Breast epithelium (tissue), 4 donors: ENCODE measurements at regions not wholly inside any gene's neighbourhood (a gene's known extent, or its start where the extent isn't known, plus 50 kb on each side); places are given as distances from the start of the nearest gene placed in this dataset.

Experiments
- DNase-seq, 2 donors: peaks; one replicate each; pipeline ENCODE4 v3.0.0-alpha.2; 2019; ENCODE audit warnings: low spot score in 2 of 2
- H3K27ac ChIP-seq, 2 donors: fragments of 200-600 bp; sonication (generic) in 1 of 2; one replicate each; pipeline ENCODE4 v1.5.1; 2016 to 2019; ENCODE audit warnings: mild to moderate bottlenecking in 1 of 2
- H3K27me3 ChIP-seq, 2 donors: fragments of 200-600 bp; sonication (generic) in 1 of 2; one replicate each; pipeline versions ENCODE4 v1.5.1 to v1.6.0; 2017 to 2019; ENCODE audit warnings: control low read depth in 1 of 2, mild to moderate bottlenecking in 1 of 2
- H3K36me3 ChIP-seq: fragments of 200-600 bp; one replicate; pipeline ENCODE4 v1.5.1; 2019
- H3K4me1 ChIP-seq, 2 donors: fragments of 200-600 bp; sonication (generic); one replicate each; pipeline ENCODE4 v1.5.1; 2016 to 2019; ENCODE audit warnings: control low read depth in 1 of 2
- H3K4me3 ChIP-seq, 3 donors: fragments of 200-600 bp; sonication (generic); 1 replicate in 2 of 3; 2 replicates in 1 of 3; pipeline ENCODE4 v1.5.1; 2016 to 2019; ENCODE audit warnings: mild to moderate bottlenecking in 3 of 3, moderate library complexity in 2 of 3
- H3K9me3 ChIP-seq, 2 donors: fragments of 200-600 bp; sonication (generic) in 1 of 2; one replicate each; pipeline ENCODE4 v1.5.1; 2016 to 2019; ENCODE audit warnings: control low read depth in 1 of 2
- CTCF ChIP-seq, 3 donors: fragments of 450-650 bp; IDR thresholded peaks; one replicate each; pipeline ENCODE4 v1.5.1; 2016 to 2017; ENCODE audit warnings: antibody characterized with exemption in 3 of 3, mild to moderate bottlenecking in 3 of 3, moderate library complexity in 3 of 3
- POLR2A ChIP-seq: fragments of 450-650 bp; IDR thresholded peaks from one replicate; pipeline ENCODE4 v1.6.1; 2016; ENCODE audit warnings: antibody characterized with exemption, mild to moderate bottlenecking, moderate library complexity
- POLR2AphosphoS5 ChIP-seq, 3 donors: sonication (generic); formaldehyde crosslinking; IDR thresholded peaks; one replicate each; pipeline ENCODE4 v1.6.1; 2017; ENCODE audit warnings: antibody characterized with exemption in 3 of 3
- intact Hi-C: fragments of 100-400 bp; cut with DNase I; formaldehyde crosslinking; loops from one replicate; pipeline ENCODE4 v1.15.1; 2023; ENCODE audit warnings: low total_unique reads

GRCh38 chr2:9113916-9114315 is 92.7 kb upstream of the ASAP2 start:
- no peak overlapping the region for H3K27ac ChIP-seq
- TF ChIP-seq POLR2A = no peak
- no peak for TF ChIP-seq POLR2AphosphoS5 (IDR thresholded peaks at IDR 0.05)
- TF ChIP-seq CTCF (IDR thresholded peaks at IDR 0.05) = no peak
- no peaks in the 10 kb centered on the region for H3K36me3 ChIP-seq
- no peak for DNase-seq
- H3K4me3 ChIP-seq = no peak overlapping the region
- H3K27me3 ChIP-seq = no peaks in the 10 kb centered on the region
- no peaks in the 10 kb centered on the region for H3K4me1 ChIP-seq
- intact Hi-C loops = no loop called here
- H3K9me3 ChIP-seq = no peaks in the 10 kb centered on the region

GRCh38 chr2:9113262-9113661 is 93.3 kb upstream of the ASAP2 start:
- intact Hi-C loops = no loop called here
- TF ChIP-seq CTCF (IDR thresholded peaks at IDR 0.05) (no peak), POLR2A (no peak), POLR2AphosphoS5 (IDR thresholded peaks at IDR 0.05) (no peak)
- no peak for DNase-seq

GRCh38 chr2:9112079-9112721 is 94.4 kb upstream of the ASAP2 start:
- TF ChIP-seq POLR2A (no peak), CTCF (IDR thresholded peaks at IDR 0.05) (no peak), POLR2AphosphoS5 (IDR thresholded peaks at IDR 0.05) (no peak)
- H3K27me3 ChIP-seq = no peaks in the 10 kb centered on the region
- no peaks in the 10 kb centered on the region for H3K36me3 ChIP-seq
- no peaks in the 10 kb centered on the region for H3K4me1 ChIP-seq
- intact Hi-C loops = no loop called here
- H3K9me3 ChIP-seq = no peaks in the 10 kb centered on the region
- no peak for DNase-seq
- H3K4me3 ChIP-seq = no peak overlapping the region
- peak overlapping the region in 1 of 2 donors; percentile 48 for H3K27ac ChIP-seq

More at GRCh38 chr2:9113262-9113661, 93.3 kb upstream of the ASAP2 start:
- Histone ChIP-seq H3K4me1 (no peaks in the 10 kb centered on the region), H3K4me3 (no peak overlapping the region), H3K27me3 (no peaks in the 10 kb centered on the region), H3K36me3 (no peaks in the 10 kb centered on the region), H3K27ac (no peak overlapping the region), H3K9me3 (no peaks in the 10 kb centered on the region)

- no peak overlapping the region for H3K4me3 ChIP-seq
- H3K4me1 ChIP-seq = no peaks in the 10 kb centered on the region
- H3K27me3 ChIP-seq = no peaks in the 10 kb centered on the region
- no peaks in the 10 kb centered on the region for H3K9me3 ChIP-seq
- TF ChIP-seq CTCF (IDR thresholded peaks at IDR 0.05) (no peak), POLR2AphosphoS5 (IDR thresholded peaks at IDR 0.05) (no peak), POLR2A (no peak)
- no peak overlapping the region for H3K27ac ChIP-seq
- no peak for DNase-seq
- intact Hi-C loops = no loop called here
- no peaks in the 10 kb centered on the region for H3K36me3 ChIP-seq
Observed at GRCh38 chr2:9110893-9111569, 95.6 kb upstream of the ASAP2 start.

GRCh38 chr2:9110346-9110884 is 96.2 kb upstream of the ASAP2 start:
- intact Hi-C loops = no loop called here
- no peak for TF ChIP-seq POLR2AphosphoS5 (IDR thresholded peaks at IDR 0.05)
- TF ChIP-seq CTCF (IDR thresholded peaks at IDR 0.05) = no peak
- TF ChIP-seq POLR2A = no peak
- Histone ChIP-seq H3K27ac (no peak overlapping the region), H3K27me3 (no peaks in the 10 kb centered on the region), H3K36me3 (no peaks in the 10 kb centered on the region), H3K9me3 (no peaks in the 10 kb centered on the region), H3K4me3 (no peak overlapping the region), H3K4me1 (no peaks in the 10 kb centered on the region)
- DNase-seq = no peak
